HG03280 (cell line): ENCODE measurements at regions not wholly inside any gene's neighbourhood (a gene's known extent, or its start where the extent isn't known, plus 50 kb on each side); places are given as distances from the start of the nearest gene placed in this dataset.

Experiments used
- ATAC-seq: cut with Tn5 transposase; IDR thresholded peaks from one replicate; pipeline ENCODE4 v1.9.1; 2021; ENCODE audit warnings: mild to moderate bottlenecking, moderate library complexity; ENCODE audit not compliant: unreplicated experiment

DNA sequence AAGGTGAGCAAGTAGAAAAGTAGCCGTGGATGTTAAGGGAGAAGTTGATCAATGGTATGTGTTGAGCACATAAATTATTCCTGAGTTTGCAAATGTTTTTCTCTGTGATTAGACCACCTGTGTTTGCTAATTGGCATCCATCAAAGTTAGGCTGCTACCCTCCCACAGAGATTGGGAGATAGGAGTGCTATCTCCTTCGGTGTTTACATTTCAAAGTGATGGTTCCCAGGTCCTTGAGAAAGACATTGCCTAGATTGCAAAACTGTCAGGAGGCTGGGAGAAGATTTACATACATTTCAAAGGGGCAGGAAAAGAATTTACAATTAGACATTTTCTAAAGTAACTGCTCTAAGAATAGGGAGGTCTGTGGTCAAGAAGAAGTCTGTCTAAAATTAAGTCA is 54.3 kb upstream of the CNTNAP4 start:
- ATAC-seq: no peak

DNA sequence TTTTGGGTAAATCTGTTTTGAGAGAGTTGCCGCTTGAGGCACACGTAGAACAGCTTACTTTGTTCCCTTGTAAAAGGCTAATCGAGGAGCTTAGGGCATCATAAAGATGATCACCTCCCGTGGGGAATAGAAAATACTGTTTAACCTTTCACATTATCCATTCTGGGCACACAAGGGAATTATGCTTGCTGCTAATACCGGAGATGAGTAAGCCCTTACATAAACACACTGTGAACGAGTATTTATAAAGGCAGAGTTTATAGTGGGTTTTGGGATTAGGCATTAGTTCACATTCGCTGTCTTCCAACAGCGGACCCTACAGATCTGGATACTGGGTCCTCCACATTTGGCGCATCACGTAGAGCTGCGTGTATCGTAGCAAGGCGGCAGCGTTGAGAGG is 51.2 kb upstream of the CNTNAP4 start:
- no peak for ATAC-seq

DNA sequence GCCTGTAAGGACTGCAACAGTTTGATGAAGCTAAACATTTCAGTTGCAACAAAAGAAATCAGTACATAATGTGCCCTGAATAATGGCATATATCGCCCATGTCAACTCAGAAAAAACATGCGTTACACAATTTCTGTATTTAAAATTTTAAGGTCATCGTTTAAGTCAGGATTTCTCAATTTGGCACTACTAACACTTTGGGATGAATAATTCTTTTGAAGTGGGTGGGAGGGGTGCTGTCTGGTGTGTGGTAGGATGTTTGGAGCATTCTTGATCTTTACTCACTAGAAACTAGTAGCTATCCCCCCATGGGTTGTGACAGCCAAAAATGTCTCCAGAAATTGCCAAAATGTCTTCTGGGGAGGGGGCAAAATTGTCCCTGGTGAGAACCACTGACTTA is 50.7 kb upstream of the CNTNAP4 start:
- ATAC-seq: no peak
